HFFc6 (cell line): ENCODE measurements at regions not wholly inside any gene's neighbourhood (a gene's known extent, or its start where the extent isn't known, plus 50 kb on each side); places are given as distances from the start of the nearest gene placed in this dataset.

Source experiments
- DNase-seq: peaks from one replicate; pipeline ENCODE4 v3.0.0-alpha.2; 2018
- H3K27ac Mint-ChIP-seq: 2 replicates; pipeline ENCODE4 v1.8.0; 2020; ENCODE audit warnings: mild to moderate bottlenecking, mixed read lengths
- H3K27me3 Mint-ChIP-seq: 2 replicates; pipeline ENCODE4 v1.8.0; 2021; ENCODE audit warnings: mild to moderate bottlenecking, moderate library complexity, mixed read lengths; ENCODE audit not compliant: insufficient read depth
- H3K36me3 Mint-ChIP-seq: 2 replicates; pipeline ENCODE4 v1.8.0; 2021; ENCODE audit warnings: low read depth, mixed read lengths
- H3K4me1 Mint-ChIP-seq: 2 replicates; pipeline ENCODE4 v1.8.0; 2020; ENCODE audit warnings: low read depth, mixed read lengths
- H3K4me3 Mint-ChIP-seq: 2 replicates; pipeline ENCODE4 v1.8.0; 2020; ENCODE audit warnings: mild to moderate bottlenecking, moderate library complexity, mixed read lengths
- H3K9me3 Mint-ChIP-seq: 2 replicates; pipeline ENCODE4 v1.8.0; 2020; ENCODE audit warnings: mild to moderate bottlenecking, mixed read lengths
- TF ChIP-seq, protein P1 (sequence below): fragments of 200-600 bp; sonication (generic); IDR thresholded peaks from 2 replicates; pipeline ENCODE4 v1.5.0; 2021; ENCODE audit warnings: antibody characterized with exemption, mild to moderate bottlenecking

DNA sequence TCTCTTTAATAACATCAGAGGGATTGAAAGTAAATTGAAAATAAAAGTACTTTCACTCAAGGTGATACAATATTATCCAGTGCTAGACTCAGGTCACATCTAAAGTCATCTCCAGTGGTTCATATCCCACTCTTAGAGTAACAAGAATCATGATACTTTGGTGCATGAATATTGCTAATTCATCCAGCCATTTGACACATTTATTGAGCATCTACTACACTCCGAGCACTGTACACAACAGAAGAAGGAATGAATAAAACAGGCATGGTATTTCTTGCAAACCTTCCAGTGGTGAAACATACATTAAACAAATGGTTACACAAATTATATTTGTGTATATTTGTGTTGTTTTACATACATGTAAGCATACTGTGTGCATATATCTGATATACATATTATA lies 116.0 kb upstream of the TMCC3 start:
- DNase-seq: no peak
- Mint-ChIP-seq H3K9me3 (no peaks in the 10 kb centered on the region), H3K27me3 (peaks cover 22% of the 10 kb centered on the region), H3K36me3 (no peaks in the 10 kb centered on the region), H3K27ac (no peak overlapping the region), H3K4me3 (no peak overlapping the region), H3K4me1 (peaks cover 7% of the 10 kb centered on the region)
- TF ChIP-seq, protein P1, sequence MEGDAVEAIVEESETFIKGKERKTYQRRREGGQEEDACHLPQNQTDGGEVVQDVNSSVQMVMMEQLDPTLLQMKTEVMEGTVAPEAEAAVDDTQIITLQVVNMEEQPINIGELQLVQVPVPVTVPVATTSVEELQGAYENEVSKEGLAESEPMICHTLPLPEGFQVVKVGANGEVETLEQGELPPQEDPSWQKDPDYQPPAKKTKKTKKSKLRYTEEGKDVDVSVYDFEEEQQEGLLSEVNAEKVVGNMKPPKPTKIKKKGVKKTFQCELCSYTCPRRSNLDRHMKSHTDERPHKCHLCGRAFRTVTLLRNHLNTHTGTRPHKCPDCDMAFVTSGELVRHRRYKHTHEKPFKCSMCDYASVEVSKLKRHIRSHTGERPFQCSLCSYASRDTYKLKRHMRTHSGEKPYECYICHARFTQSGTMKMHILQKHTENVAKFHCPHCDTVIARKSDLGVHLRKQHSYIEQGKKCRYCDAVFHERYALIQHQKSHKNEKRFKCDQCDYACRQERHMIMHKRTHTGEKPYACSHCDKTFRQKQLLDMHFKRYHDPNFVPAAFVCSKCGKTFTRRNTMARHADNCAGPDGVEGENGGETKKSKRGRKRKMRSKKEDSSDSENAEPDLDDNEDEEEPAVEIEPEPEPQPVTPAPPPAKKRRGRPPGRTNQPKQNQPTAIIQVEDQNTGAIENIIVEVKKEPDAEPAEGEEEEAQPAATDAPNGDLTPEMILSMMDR: no peak

DNA sequence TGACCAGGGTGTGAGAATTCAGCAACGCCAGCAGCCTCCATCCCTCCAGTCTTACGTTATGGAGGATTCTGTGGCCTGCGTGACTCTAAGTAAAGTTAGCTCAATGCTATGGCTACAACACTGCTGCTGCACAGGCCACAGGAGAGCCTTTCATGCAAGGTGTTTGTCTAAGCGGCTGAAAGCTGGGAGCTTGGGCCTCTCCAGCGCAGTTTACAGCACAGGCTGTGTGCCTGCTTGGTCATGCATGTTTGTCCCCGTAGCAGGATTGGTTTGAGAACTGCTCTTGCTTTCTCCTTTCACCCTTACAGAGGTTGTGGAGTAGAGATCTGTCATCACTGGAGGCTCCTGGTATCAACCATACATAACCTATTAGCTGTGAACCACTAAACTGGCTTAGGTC lies 113.1 kb upstream of the TMCC3 start:
- H3K36me3 Mint-ChIP-seq: no peaks in the 10 kb centered on the region
- no peaks in the 10 kb centered on the region for H3K9me3 Mint-ChIP-seq
- TF ChIP-seq, protein P1: no peak
- H3K27ac Mint-ChIP-seq: no peak overlapping the region; the same call in 1 of the 2 replicates
- H3K4me1 Mint-ChIP-seq: peaks cover 10% of the 10 kb centered on the region
- no peak for DNase-seq
- peaks cover 21% of the 10 kb centered on the region for H3K27me3 Mint-ChIP-seq
- no peak overlapping the region for H3K4me3 Mint-ChIP-seq

DNA sequence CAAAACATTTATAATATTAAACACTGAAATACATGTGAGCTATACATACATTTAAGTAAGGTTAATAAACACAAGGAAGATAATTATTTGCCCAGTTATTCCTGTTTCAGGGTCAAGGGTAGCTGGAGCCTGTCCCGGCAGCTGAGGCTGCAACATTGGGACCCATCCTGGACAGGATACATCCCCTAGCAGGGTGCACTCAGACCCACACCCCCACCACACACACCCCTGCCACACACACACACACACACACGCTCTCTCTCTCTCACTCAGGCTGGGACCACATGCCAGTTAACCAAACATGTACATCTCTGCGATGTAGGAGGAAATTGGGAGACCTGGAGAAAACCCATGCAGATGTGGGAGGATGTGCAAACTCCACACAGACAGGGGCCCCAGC lies 112.6 kb upstream of the TMCC3 start:
- H3K4me1 Mint-ChIP-seq: peaks cover 10% of the 10 kb centered on the region
- no peak for DNase-seq
- TF ChIP-seq, protein P1: no peak
- H3K36me3 Mint-ChIP-seq: no peaks in the 10 kb centered on the region
- H3K4me3 Mint-ChIP-seq: no peak overlapping the region
- H3K27ac Mint-ChIP-seq: peak overlapping the region; percentile 36; the same call in 1 of the 2 replicates
- no peaks in the 10 kb centered on the region for H3K9me3 Mint-ChIP-seq
- H3K27me3 Mint-ChIP-seq: peaks cover 19% of the 10 kb centered on the region

DNA sequence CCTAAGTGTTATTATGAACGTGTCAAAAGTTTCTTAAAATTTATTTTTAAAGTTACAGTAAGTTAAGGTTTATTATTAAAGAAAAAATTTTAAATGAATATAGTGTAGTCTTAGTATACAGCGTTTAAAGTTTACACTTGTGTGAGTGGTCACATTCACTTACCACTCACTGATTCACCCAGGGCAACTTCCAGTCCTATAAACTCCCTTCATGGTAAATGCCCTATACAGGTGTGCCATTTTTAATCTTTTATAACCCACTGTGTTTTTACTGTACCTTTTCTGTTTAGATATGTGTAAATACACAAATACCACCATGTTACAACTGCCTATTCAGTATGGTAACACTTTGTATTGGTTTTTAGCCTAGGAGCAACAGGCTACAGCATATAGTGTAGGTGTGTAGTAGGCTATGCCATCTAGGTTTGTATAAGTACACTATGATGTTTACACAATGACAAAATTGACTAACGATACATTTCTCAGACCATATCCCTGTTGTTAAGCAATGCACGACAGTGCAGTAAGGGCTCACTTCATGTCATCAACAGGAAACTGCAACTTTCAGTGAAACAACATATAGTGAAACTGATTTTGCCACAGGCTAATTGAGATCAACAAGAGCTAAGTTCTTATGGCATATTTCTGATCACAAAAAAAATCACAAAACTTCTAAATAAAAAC lies 112.0 kb upstream of the TMCC3 start:
- no peak for DNase-seq
- no peak overlapping the region; the same call in 1 of the 2 replicates for H3K27ac Mint-ChIP-seq
- H3K9me3 Mint-ChIP-seq: no peaks in the 10 kb centered on the region
- H3K4me1 Mint-ChIP-seq: peaks cover 10% of the 10 kb centered on the region
- H3K27me3 Mint-ChIP-seq: peaks cover 22% of the 10 kb centered on the region
- no peak overlapping the region for H3K4me3 Mint-ChIP-seq
- TF ChIP-seq, protein P1: no peak
- no peaks in the 10 kb centered on the region for H3K36me3 Mint-ChIP-seq

DNA sequence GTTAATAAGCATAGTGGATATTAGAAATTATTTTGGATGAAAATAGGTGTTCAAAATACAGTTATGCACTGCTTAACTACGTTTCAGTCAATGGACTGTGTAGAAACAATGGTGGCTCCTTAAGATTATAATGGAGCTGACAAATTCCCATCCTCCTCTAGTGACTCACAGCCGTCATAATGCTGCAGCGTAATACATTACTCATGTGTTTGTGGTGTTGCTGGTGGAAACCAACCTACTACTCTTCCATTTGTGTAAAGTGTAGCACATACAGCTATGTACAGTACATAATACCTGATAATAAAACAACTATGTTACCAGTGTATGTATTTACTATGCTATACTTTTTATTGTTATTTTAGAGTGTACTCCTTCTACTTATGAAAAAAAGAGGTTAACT lies 111.2 kb upstream of the TMCC3 start:
- Mint-ChIP-seq H3K4me1 (peaks cover 10% of the 10 kb centered on the region), H3K4me3 (no peak overlapping the region), H3K27me3 (peaks cover 17% of the 10 kb centered on the region), H3K36me3 (no peaks in the 10 kb centered on the region), H3K27ac (peak overlapping the region; percentile 78), H3K9me3 (no peaks in the 10 kb centered on the region)
- TF ChIP-seq, protein P1: no peak
- peak; percentile 91 for DNase-seq
